ENCODE measurements at regions not wholly inside any gene's neighbourhood (a gene's known extent, or its start where the extent isn't known, plus 50 kb on each side); places are given as distances from the start of the nearest gene placed in this dataset.

GRCh38 chr6:138640028-138640427 lies 133.5 kb upstream of the CCDC28A start:
- Histone ChIP-seq H2BK20ac (ENCODE audit: low read depth, low read length, poor library complexity, severe bottlenecking) (no peak overlapping the region), H3K23ac (ENCODE audit: insufficient read length, low read depth, low read length) (no peak overlapping the region), H3K79me2 (ENCODE audit: insufficient read depth, low read length) (no peaks in the 10 kb centered on the region), H3K4me2 (ENCODE audit: insufficient read depth, insufficient read length, low read length) (no peak overlapping the region), H3K79me1 (ENCODE audit: insufficient read depth, low read depth, low read length, poor library complexity, severe bottlenecking) (peaks cover 2% of the 10 kb centered on the region), H4K8ac (replicated peaks; ENCODE audit: insufficient read length, low read depth, low read length) (no peak overlapping the region), H2BK12ac (ENCODE audit: insufficient read length, low read depth, low read length) (no peak overlapping the region), H3K23me2 (ENCODE audit: insufficient read length, low read depth, low read length, poor library complexity, severe bottlenecking) (no peaks in the 10 kb centered on the region), H3K56ac (ENCODE audit: insufficient read length, low read depth, low read length) (no peak overlapping the region), H3K9me3 (ENCODE audit: control insufficient read depth, low read depth, low read length) (no peaks in the 10 kb centered on the region), H2AFZ (ENCODE audit: low read length) (no peak overlapping the region), H3K27ac (ENCODE audit: insufficient read length, low read depth, low read length) (no peak overlapping the region), H2BK15ac (ENCODE audit: low read depth, low read length) (no peak overlapping the region), H3K4me1 (ENCODE audit: insufficient read depth, low read length) (no peaks in the 10 kb centered on the region), H3K9ac (ENCODE audit: extremely low read depth, insufficient read length, low read length) (no peak overlapping the region), H4K91ac (ENCODE audit: insufficient read length, low read depth, low read length) (no peak overlapping the region), H2AK5ac (ENCODE audit: insufficient read length, low read length) (no peak overlapping the region), H3K18ac (ENCODE audit: insufficient read length, low read depth, low read length) (no peak overlapping the region), H2BK5ac (ENCODE audit: insufficient read length, low read length) (no peak overlapping the region), H3K14ac (ENCODE audit: insufficient read depth, low read length) (no peak overlapping the region), H3K4ac (ENCODE audit: low read depth, low read length) (no peak overlapping the region), H3K27me3 (ENCODE audit: insufficient read depth, low read length) (no peaks in the 10 kb centered on the region), H4K5ac (ENCODE audit: insufficient read length, low read depth, low read length) (no peak overlapping the region), H2BK120ac (ENCODE audit: low read depth, low read length, poor library complexity, severe bottlenecking) (no peak overlapping the region), H4K20me1 (ENCODE audit: control insufficient read depth, insufficient read depth, insufficient read length) (no peaks in the 10 kb centered on the region), H3T11ph (ENCODE audit: low read length) (no peak overlapping the region)
- Mint-ChIP-seq H3K36me3 (ENCODE audit: insufficient read depth in 1 of 3, low read depth in 3 of 3) (peaks cover 0 to 2% (median under 1%) of the 10 kb centered on the region in 3 experiments; a peak in 3 of 7 replicates), H3K4me3 (no peak overlapping the region), H3K9me3 (no peaks in the 10 kb centered on the region), H3K27ac (no peak overlapping the region), H3K4me1 (peaks cover 3 to 11% of the 10 kb centered on the region in 2 experiments; a peak in 3 of 4 replicates), H3K27me3 (ENCODE audit: low read depth) (no peaks in the 10 kb centered on the region)
- TF ChIP-seq CTCF (conservative IDR thresholded peaks at IDR 0.05), result no peak
- no peak for DNase-seq
- WGBS (ENCODE audit: extremely low coverage, insufficient read length, low lambda C conversion rate), result no CpG with 5 or more reads among the region's 2 CpGs
